Skeletal muscle cell (primary cell): ENCODE measurements at regions not wholly inside any gene's neighbourhood (a gene's known extent, or its start where the extent isn't known, plus 50 kb on each side); places are given as distances from the start of the nearest gene placed in this dataset.

ENCODE experiments used
- DNase-seq: peaks from one replicate; pipeline ENCODE4 v3.0.0-alpha.2; 2010; ENCODE audit warnings: low read depth
- H3K4me3 ChIP-seq: 2 replicates; pipeline ENCODE4 v1.5.1; 2011; ENCODE audit warnings: low read depth, mild to moderate bottlenecking, control low read depth, low read length, moderate library complexity

DNA sequence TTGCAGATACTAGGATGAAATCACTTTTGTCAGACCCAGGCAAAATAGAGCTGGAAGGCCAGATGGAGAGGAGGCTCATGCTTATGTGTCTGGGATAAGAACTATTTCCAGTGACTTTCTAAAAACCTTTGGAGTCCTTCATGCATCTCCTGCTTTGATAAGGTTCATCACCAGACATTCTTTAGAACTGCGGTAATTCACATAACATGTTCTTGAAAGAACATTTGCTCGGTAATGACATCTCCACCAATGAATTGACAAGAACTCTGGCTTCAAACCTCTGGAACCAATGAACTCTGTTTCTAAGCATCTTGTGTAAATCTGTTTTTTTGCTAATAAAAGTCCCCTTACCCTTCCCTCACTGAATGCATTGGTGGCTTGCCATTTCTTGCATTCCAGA, 112.0 kb upstream of the KL start:
- DNase-seq, result no peak
- H3K4me3 ChIP-seq, result no peak overlapping the region

DNA sequence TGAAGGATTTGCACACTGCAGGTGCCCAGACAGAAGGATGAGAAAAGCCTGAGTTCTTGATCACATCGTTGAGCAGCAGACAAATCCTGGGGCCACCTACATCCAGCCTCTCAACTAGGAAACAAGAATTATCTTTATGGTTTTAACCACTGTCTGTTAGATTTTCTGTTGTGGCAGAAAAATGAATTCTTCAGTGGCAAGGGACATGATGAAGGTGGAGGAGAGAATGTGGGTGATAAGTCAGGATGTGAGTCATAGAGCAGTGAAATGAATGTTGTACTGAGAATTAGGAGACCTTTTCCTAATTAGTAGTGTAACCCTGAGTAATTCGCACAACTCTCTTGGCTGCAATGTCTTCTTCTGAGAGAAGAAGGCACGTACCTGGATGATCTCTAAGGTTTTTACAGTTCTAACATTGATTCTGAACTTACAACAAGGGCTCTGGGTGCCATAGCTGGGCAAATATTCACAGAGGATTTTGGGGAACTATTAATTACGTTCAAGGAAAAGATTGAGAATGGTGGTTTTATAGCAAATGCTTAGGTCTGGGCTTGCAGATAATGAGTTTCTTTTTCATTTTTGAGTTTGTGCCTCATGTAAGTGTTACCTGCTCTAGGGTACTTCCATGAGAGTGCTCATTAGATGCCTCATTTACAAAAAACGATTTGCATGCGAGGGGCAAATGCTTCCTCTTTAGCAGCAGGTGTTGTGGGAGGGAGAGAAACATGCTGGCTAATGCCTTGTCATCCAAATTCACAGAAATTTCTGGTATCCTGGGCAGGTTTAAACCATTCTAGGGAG, 111.0 kb upstream of the KL start:
- H3K4me3 ChIP-seq, result no peak overlapping the region
- no peak for DNase-seq

DNA sequence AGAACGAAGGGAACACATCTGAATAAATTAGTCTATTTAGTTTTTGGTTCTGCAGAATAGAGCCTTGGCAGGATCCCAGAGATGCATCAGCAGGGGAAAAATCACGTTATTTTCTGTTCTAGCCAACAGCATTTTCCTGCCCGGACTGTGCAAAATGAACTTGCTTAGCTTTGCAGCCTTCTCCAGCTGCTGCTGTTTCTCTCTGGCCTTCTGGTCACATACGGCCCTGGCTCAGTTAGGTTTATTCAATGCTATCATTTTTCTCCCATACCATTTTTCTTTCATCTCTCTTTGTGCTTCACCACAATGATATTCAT, 110.4 kb upstream of the KL start:
- no peak for DNase-seq
- no peak overlapping the region for H3K4me3 ChIP-seq

DNA sequence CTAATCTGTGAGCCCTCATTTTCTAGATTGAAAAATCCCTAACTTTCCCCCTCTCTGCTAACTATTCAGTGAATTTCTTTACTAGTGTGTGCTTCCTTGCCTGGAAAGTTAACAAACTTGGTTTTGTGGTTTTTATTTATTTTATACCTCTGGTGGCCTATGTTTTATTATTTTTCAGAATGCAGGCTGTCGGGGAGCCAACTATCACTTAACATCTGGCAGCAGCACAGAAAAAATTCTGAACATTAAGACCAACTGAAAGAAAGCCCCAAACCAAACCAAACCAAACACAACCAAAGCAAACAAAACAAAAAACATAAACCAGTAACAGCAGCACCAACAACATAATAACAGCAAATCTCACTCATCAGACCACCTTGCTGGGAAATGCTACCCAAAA, 109.0 kb upstream of the KL start:
- DNase-seq, result no peak
- H3K4me3 ChIP-seq, result no peak overlapping the region

DNA sequence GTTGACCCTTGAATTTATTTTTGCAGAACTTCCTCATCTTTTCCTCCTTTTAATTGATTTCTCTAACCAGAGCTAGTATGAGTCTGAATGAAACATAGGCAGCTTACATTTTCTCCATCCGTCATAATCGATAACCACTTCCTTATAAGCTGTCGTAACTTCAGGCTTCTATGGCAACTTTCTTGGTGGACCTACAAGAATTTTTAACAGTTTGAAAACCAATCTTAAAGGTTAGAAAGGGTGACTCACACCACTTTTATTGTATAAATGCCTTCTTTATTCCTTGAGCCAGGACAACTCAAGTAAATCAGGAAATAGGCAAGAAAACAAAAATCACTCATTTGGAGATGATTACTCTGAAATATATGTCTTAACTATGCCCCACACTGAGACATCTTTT, 105.7 kb upstream of the KL start:
- H3K4me3 ChIP-seq, result no peak overlapping the region
- no peak for DNase-seq

DNA sequence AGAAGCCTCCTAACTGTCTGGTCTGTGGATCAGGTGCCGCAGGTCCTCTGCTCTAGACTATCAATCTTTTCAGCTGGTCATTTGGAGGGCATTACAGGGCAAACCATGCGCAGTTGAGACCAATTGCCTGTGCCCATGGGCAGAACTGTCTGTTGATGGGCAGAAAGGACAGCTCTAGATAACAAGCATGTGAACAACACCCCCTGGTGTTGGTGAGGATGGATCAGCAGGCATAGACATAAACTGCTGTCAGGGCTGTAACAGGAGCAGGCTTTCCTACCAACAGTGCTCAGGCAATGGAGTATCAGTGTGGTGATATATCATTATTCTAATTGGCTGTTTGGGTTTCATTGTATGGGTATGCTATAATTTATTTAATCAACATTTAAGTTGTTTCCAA, 104.7 kb upstream of the KL start:
- DNase-seq, result peak; percentile 29
- no peak overlapping the region for H3K4me3 ChIP-seq

DNA sequence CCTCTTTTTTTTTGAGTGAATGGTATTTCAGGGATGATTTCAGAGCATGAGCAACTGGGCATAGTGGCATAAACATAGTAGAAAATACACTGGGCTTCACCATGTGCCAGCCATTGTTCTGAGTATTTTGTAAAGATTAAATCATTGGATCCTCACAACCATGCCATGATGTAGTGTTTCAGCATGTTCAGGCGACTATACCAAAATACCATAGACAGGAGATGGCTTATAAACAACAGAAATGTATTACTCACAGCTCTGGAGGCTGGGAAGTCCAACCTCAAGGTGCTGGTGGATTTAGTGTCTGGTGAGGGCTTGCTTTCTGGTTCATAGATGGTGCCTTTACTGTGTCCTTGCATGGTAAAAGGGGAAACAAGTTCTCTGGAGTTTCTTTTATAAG, 101.5 kb upstream of the KL start:
- no peak for DNase-seq

DNA sequence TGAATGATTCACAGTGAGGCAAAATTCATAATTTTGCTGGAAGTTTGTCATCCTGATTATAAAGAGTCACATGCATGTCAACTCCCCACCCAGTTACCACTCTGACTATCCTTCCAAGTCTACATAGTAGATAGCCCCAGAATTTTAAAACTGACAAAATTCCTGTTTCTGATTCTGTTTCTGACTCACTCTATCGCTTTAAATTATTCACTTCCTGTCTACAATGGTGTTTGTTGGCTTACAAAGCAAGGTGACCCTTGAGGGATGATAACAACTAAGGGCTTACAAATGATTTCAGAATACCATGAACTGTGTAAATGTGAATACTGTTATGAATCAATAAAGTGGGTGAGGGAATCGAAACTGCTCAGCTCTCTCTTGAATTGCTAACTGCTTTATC, 98.7 kb upstream of the KL start:
- no peak for DNase-seq
- no peak overlapping the region for H3K4me3 ChIP-seq

More for the DNA sequence above, 101.5 kb upstream of the KL start:
- no peak overlapping the region for H3K4me3 ChIP-seq

DNA sequence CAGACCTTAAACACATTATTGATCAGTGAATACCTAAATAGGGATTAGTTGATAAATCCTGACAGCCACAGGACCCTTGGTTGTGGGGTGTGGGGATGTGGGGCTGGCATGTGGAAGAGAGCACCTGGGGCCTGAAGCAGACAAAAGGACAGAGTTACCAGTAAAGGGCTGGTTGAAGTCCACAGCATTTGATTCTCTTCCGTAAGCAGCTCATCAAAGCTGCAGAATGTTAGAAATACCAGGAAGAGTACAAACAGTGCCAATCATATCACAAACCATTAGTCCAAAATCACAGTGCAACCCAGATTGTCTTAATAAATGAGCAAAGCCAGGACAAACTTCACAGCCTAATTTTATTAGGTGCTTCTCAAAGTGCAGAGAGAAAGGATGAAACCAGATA, 92.5 kb upstream of the KL start:
- DNase-seq, result no peak
- no peak overlapping the region for H3K4me3 ChIP-seq

DNA sequence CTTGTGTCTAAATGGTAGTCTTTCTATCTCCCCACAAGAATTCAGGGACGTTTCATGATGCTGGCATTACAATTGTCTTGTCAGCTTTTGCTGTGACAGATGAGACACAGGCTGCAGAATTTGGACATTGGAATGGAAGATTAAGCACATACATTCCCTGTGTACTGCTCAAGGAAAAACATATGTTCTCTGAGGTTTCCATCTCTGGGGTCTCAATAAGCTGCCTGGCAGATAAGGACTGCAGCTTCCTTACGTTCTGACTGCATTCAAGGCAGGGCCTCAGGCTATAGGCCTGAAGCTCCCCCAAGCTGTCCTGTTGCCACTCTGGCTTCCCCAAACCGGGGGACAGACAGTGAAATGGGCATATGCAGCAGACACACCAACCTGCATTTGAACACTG, 91.3 kb upstream of the KL start:
- DNase-seq, result no peak
- no peak overlapping the region for H3K4me3 ChIP-seq

DNA sequence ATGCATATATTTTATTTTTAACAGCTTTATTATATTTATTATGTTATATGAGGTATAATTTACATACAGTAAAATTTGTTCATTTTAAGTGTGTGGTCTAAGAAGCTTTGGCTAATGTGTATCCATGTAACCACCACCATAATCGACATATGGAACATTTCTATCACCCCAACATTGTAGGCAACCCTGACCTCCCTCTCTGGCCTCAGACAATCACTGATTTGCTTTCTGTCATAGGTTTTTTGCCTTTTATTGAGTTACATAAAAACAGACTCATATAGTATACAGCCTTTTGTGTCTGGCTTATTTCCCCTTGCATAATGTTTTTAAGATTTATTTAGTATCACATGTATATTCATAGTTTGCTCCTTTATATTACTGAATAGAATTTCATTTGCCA, 90.7 kb upstream of the KL start:
- no peak for DNase-seq
- no peak overlapping the region for H3K4me3 ChIP-seq

DNA sequence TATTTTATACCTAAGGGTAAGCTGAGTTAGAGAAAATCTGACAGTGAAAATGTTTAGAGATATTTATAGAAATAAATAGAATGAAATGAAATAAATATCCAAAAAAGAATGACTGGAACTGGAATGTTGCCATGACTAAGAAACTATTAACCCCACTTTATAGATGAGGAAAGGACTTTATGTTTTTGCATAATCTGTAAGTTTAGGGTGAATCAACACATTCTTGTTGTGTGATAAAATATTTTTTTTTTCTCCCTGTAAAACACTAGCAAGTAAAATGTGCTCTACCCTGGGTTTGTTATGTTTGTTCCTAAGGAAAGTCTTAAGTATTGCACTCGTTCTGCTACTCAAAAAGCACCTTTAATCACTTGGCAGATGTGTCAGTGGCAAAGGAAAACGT, 83.8 kb upstream of the KL start:
- DNase-seq, result no peak
- no peak overlapping the region for H3K4me3 ChIP-seq

DNA sequence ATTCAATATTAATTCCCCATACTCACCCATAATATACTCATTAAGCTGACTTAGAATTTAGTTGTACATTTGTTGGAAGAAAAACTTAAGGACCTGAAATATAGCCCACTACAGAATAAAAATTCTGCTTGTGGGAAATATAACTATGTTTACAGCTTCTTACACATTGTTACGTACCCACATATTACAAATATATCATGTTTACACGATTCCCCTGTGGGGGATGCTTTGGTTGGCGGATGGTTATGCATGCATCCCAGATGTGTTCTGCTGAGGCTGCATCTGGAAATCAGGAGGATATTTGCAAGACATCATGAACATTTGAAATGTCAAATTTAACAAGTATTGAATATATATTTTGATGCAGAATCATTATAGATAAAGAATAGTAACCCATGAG, 79.5 kb upstream of the KL start:
- no peak overlapping the region for H3K4me3 ChIP-seq
- no peak for DNase-seq

DNA sequence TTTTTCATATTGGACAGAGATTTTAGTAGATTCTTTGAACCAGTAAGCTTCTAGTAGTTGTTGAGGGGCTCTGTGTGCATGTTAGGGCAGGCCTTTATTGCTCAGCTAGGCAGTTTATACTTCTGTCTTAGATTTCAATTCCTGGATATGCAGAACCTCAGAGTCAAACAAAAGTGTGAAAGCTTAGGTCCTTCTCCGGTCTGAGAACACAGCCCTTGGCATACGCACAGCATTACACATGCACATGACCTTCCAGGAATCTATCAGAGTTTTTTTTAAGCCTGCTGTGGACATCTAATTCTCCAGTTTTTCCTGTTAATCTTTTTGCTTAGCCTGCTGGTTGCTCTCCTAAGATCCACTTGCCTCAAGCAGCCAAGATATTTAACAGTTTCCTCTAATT, 77.9 kb upstream of the KL start:
- DNase-seq, result no peak
- H3K4me3 ChIP-seq, result no peak overlapping the region

DNA sequence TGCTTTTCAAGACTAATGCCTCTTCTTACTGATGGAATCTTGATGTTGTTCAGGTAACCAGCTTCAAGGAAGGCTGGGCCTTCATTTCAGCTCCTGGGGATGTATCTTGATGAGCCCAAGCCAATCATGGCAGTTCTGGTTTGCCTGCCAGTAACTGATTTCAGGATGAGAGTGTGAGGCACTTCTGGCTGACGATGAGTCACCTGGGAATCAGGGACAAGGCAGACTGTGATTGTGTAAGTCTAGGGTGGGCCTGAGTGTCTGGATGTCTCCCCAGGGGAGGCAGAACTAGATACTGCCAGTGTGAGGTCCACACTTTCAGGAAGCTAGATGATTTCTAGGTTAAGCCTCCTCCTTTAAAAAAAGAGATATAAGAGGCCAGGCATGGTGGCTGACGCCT, 77.3 kb upstream of the KL start:
- peak; percentile 37 for DNase-seq
- no peak overlapping the region for H3K4me3 ChIP-seq

DNA sequence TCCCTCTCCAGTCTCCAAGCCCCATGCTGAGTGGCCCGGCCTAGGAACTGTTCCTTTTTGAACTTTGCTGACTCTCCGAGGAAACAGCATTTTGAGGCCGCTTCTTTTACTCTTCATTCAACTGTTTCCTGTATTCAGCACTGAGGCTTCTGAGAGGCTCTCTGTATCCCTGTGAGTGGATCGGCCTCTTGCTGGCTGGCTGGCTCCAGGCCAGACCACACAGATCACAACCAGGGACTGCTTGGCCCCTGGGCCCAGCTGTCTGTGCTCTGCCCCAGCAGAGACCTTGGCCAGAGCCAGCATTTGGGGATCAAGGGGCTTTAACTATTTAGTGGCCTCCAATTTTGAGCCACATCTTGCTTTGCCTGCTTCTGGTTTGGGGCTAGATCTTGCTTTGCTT, 75.6 kb upstream of the KL start:
- no peak overlapping the region for H3K4me3 ChIP-seq
- peak; percentile 43 for DNase-seq

DNA sequence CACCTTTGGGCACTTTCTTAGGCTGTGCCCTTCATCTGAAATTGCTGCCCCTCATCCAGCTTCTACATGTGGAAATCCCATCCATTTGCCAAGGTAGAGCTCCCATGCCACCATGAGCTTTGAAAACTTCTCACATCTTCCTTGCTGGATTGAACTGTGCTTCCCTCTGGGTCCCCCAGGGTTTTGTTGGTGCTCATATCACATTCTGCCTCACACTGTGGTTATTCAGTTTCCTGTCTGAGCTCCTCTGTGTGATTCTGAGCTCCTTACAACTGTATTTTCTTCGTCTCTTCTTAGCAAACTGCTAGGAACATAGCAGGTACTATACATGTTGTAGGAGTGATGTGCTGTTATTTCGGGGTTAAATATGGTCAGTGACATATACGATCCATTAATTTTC, 74.9 kb upstream of the KL start:
- no peak for DNase-seq
- H3K4me3 ChIP-seq, result no peak overlapping the region

DNA sequence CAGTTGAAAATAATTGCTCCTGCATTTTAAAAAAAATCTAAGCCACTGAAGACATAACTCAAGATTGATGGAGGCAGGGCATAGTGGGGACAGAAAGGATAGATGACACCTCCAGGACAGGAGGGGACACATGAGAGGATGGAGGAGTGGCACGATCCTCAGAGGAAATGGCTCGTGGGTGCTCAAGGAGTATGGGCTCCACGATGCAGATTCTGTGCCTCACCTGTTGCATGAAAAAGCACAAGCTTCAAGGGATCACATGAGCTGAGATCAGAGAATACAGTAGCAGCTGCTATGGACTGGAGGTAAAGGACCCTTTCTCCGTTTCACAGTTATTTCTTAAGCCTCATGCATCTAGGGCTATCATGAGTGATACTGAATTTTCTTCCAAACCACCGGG, 69.7 kb upstream of the KL start:
- H3K4me3 ChIP-seq, result no peak overlapping the region
- no peak for DNase-seq

DNA sequence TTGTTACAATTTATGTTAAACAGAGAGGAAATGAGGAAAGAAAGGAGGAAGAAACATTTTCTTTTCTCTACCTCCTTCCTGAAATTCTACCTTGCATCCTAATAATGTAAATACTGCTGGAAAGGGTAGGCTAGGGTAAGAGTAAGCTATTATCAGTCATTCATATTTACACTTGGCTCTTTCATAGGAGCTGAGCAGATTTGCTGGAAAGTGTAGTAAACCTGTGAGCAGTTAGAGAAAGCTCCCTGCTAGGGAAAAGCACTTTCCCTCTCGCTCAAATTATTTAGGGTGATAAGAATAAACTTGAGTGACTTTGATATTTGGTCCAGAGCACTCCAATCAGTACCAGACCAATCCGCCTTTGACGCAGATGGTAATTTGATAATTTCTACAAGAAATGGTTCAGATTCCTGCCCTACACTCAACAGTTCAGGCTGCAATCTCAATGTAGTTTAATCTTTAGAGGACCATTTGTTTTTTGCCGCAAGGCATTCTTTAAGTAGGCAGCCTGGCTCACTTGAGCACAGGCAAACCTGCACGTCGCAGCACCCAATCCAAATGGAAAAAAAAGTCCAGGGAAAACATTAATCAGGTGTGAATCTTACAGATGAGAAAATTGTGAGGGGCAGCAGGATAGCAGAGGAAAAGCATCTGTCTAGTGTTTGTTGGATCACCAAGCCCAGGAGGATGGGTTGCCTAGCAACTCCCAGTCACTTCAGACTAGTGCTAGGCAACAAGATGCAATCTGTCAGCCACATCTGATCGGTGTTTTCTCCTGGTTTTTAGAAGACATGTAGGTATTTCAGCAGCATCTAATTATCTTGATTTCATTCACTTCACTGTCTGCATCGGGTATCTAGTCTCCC, 68.6 kb upstream of the KL start:
- H3K4me3 ChIP-seq, result no peak overlapping the region
- no peak for DNase-seq

DNA sequence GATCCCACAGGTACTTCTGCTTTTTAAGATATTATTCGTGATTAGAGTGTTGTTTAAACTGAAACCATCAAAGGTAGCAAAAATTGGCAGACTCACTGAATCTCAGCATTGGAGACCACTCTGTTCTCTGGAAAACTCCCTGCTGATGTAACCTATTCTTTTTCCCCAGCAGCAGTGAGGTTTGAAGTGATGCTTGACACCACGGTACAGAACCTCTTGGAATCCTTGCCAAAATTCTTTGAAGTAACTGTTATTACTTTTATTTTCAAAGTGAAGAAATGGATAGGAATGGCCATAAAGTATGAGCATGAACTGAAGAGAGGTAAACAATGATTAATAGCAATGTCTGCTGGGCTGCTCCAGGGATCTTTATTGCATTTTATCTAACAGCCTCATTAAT, 66.4 kb upstream of the KL start:
- DNase-seq, result no peak
- H3K4me3 ChIP-seq, result no peak overlapping the region

DNA sequence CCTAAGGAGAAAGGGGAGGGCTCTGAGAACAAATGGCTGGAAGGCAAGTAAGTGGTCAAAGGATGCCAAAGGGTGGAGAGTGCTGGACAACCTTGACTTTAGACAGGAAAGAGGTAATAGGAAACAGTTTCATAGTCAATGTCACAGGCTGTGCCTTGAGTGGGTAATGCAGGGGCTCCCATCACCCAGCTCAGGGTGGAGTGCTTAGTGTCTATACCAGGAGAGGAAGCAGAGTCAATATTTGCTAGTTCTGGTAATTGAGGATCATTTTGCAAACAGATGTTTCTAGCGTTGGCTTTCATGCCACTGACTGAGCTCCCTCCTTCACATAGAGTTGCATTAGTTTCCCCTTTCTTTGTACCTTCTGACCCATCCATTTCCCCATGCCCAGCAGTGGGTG, 64.6 kb upstream of the KL start:
- no peak overlapping the region for H3K4me3 ChIP-seq
- no peak for DNase-seq
